ENCODE measurements at regions not wholly inside any gene's neighbourhood (a gene's known extent, or its start where the extent isn't known, plus 50 kb on each side); places are given as distances from the start of the nearest gene placed in this dataset.
A peak's percentile ranks its signal among the peaks of the same experiment; 100 is the strongest.

GRCh38 chr15:81529481-81529880, 155.5 kb upstream of the TMC3 start:
- no peak for DNase-seq

GRCh38 chr15:81526029-81526428, 152.0 kb upstream of the TMC3 start:
- DNase-seq: no peak

GRCh38 chr15:81524496-81524895, 150.5 kb upstream of the TMC3 start:
- DNase-seq: no peak

- no peak for DNase-seq
Measured at GRCh38 chr15:81523867-81524266, 149.9 kb upstream of the TMC3 start.

- DNase-seq: no peak
Measured at GRCh38 chr15:81520480-81520879, 146.5 kb upstream of the TMC3 start.

- no peak for DNase-seq
Measured at GRCh38 chr15:81516461-81516860, 142.4 kb upstream of the TMC3 start.

- no peak for DNase-seq
Measured at GRCh38 chr15:81516012-81516411, 142.0 kb upstream of the TMC3 start.

- no peak for DNase-seq
Measured at GRCh38 chr15:81514725-81515124, 140.7 kb upstream of the TMC3 start.

- no peak for DNase-seq
Measured at GRCh38 chr15:81511138-81511537, 137.1 kb upstream of the TMC3 start.

- DNase-seq: no peak
Measured at GRCh38 chr15:81507831-81508230, 133.8 kb upstream of the TMC3 start.

GRCh38 chr15:81506936-81507335, 132.9 kb upstream of the TMC3 start:
- no peak for DNase-seq

GRCh38 chr15:81506071-81506470, 132.1 kb upstream of the TMC3 start:
- DNase-seq: no peak

GRCh38 chr15:81504170-81504905, 130.3 kb upstream of the TMC3 start:
- DNase-seq: no peak

- no peak for DNase-seq
Measured at GRCh38 chr15:81502439-81502838, 128.4 kb upstream of the TMC3 start.

GRCh38 chr15:81500081-81500480, 126.1 kb upstream of the TMC3 start:
- DNase-seq: no peak

- no peak for DNase-seq
Measured at GRCh38 chr15:81498294-81498693, 124.3 kb upstream of the TMC3 start.

GRCh38 chr15:81497238-81497637, 123.2 kb upstream of the TMC3 start:
- no peak for DNase-seq

- DNase-seq: no peak
Measured at GRCh38 chr15:81495780-81496467, 121.9 kb upstream of the TMC3 start.

GRCh38 chr15:81492969-81493645, 119.1 kb upstream of the TMC3 start:
- no peak for DNase-seq

GRCh38 chr15:81492331-81492968, 118.4 kb upstream of the TMC3 start:
- DNase-seq: peak in 1 of 2 donors; percentile 26

- DNase-seq: no peak
Measured at GRCh38 chr15:81491414-81492096, 117.5 kb upstream of the TMC3 start.

- peak in 1 of 2 donors; percentile 2 for DNase-seq
Measured at GRCh38 chr15:81485806-81486205, 111.8 kb upstream of the TMC3 start.
